ENCODE measurements at regions not wholly inside any gene's neighbourhood (a gene's known extent, or its start where the extent isn't known, plus 50 kb on each side); places are given as distances from the start of the nearest gene placed in this dataset.

DNA sequence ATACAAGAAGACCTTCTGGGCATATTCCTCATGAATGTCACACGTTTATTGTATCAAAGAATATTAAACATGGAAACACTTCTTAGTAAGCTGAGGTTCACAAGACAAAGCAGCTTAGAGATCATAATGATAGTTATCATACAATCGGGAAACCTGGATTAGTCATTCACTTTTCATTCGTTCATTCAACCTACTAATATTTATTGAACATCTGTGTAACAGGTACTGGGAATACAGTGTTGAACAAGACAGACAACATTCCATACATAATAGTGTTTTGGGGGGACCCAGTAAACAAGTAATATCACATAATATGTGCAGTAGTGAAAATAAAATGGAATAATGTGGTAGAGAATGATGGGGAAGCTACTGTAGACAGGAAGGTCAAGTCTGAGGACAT lies 100.6 kb upstream of the GRIP1 start:
- TF ChIP-seq FOXP2 (optimal IDR thresholded peaks at IDR 0.05; ENCODE audit: control extremely low read depth, extremely low read length, insufficient read depth) (no peak), POLR2AphosphoS5 (IDR thresholded peaks at IDR 0.05; ENCODE audit: borderline replicate concordance, low read depth, low read length) (no peak), EZH2 (IDR thresholded peaks at IDR 0.05) (no peak)

DNA sequence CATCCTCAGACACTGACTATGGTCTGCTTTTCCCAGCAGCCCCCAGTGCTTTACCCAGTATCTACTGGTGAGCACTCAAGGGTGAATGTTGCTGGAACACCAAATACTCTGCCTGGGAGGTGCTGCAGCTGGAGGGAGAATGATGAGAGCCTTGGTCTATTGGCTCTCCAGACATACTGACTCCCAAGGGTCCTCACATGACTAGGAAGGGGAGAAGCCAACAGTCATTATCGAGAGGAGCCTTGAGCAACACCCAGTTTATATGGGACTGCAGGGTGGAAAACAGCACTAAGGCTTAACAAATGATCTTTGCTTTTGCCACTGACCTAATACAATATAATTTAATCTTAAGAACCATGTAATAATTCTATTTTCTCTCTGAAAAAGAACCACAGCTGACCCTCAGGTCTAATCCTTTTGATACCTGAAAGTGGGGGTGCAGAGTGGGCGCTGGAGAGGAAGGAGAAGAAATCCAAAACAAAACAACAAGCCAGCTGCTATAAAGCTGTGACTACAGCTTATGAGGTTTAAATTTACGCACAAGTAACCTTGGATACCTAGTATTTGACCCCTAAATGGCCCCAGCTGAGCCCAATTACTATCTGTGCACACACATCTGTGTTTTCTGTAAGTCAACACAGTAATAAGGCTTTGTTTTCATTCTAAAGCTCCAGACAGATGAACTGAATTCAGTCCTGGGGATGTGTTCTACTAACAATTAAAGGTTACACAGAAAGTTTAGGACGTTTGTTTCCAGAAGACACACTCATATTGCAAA lies 107.8 kb upstream of the GRIP1 start:
- no peak for DNase-seq (ENCODE audit: low read depth, low spot score)
- TF ChIP-seq FOXP2 (optimal IDR thresholded peaks at IDR 0.05; ENCODE audit: control extremely low read depth, extremely low read length, insufficient read depth) (no peak), EZH2 (IDR thresholded peaks at IDR 0.05) (no peak), POLR2AphosphoS5 (IDR thresholded peaks at IDR 0.05; ENCODE audit: borderline replicate concordance, low read depth, low read length) (no peak)

More for the DNA sequence above, 100.6 kb upstream of the GRIP1 start:
- Histone ChIP-seq H3K9me3 (ENCODE audit: low read depth, low read length) (no peaks in the 10 kb centered on the region), H3K36me3 (ENCODE audit: insufficient read depth, low read length) (no peaks in the 10 kb centered on the region), H3K9ac (ENCODE audit: insufficient read length) (no peak overlapping the region), H3K4me3 (no peak overlapping the region), H3K27ac (no peak overlapping the region)
- DNase-seq (ENCODE audit: low read depth, low spot score), result no peak

DNA sequence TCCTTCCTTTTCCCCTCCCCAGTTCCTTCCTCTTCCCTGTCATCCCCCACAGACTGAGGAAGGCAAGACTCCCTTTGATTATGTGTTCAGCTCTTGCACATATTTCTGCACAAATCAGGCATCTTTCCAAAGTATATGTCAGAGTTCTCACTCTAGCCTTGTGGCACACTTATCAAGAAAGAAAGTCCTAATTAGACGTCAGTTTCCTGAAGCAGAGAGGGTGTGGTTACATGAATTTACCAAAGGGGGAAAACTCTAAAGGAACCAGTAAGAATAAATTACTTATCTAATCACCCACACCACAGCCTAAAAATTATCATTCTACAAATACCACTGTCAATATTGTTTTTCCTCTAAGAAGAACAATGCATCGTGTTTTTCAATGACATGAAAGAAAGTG lies 120.7 kb upstream of the GRIP1 start:
- H3K9me3 ChIP-seq (ENCODE audit: low read depth, low read length), result no peaks in the 10 kb centered on the region
- no peak overlapping the region for H3K27ac ChIP-seq
- TF ChIP-seq POLR2AphosphoS5 (IDR thresholded peaks at IDR 0.05; ENCODE audit: borderline replicate concordance, low read depth, low read length) (no peak), FOXP2 (optimal IDR thresholded peaks at IDR 0.05; ENCODE audit: control extremely low read depth, extremely low read length, insufficient read depth) (no peak), EZH2 (IDR thresholded peaks at IDR 0.05) (no peak)
- H3K4me3 ChIP-seq, result no peak overlapping the region
- no peak for DNase-seq (ENCODE audit: low read depth, low spot score)
- no peak overlapping the region for H3K9ac ChIP-seq (ENCODE audit: insufficient read length)
- H3K36me3 ChIP-seq (ENCODE audit: insufficient read depth, low read length), result no peaks in the 10 kb centered on the region

More for the DNA sequence above, 107.8 kb upstream of the GRIP1 start:
- no peaks in the 10 kb centered on the region for H3K9me3 ChIP-seq (ENCODE audit: low read depth, low read length)
- no peak overlapping the region for H3K9ac ChIP-seq (ENCODE audit: insufficient read length)
- H3K27ac ChIP-seq, result no peak overlapping the region
- H3K4me3 ChIP-seq, result no peak overlapping the region
- H3K36me3 ChIP-seq (ENCODE audit: insufficient read depth, low read length), result no peaks in the 10 kb centered on the region

DNA sequence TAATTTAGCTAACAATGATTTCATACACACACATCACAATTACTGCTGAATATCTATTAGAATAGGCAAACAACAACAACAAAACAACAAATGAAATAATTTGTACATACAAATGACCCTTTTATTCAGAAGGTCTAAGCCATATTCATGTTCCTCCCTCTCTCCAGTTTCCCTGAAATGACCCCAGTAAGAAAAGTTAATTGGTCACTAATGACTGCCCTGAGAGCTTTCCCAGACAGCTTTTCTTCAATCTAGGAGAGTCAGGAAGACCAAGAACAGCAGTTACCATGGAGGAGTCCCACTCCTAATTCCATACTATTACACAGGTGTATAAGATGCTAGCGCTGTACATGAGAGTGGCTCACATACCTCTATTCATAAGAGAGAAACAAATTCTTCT lies 121.2 kb upstream of the GRIP1 start:
- no peak for TF ChIP-seq FOXP2 (optimal IDR thresholded peaks at IDR 0.05; ENCODE audit: control extremely low read depth, extremely low read length, insufficient read depth)
- TF ChIP-seq POLR2AphosphoS5 (IDR thresholded peaks at IDR 0.05; ENCODE audit: borderline replicate concordance, low read depth, low read length), result no peak
- no peak for TF ChIP-seq EZH2 (IDR thresholded peaks at IDR 0.05)

DNA sequence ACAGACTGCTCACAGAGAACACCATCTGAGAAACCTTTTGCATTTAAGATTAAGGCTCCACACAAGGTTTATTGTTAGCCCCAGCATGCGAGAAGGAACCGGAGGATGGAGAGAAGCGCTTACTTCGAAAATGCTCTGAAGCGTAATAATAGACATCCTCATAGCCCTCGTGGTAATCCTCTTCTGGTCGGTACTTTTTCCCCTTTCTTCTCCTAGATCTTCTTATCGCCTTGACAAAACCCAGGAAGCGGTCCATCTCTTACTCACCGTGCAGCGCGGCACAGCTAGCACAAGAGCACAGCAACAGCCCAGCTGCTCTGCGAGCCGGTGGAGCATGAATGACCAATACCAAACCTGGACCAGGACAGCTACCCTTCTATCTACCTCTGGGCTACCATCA lies 125.1 kb upstream of the GRIP1 start:
- H3K27ac ChIP-seq, result no peak overlapping the region
- DNase-seq (ENCODE audit: low read depth, low spot score), result no peak
- no peak overlapping the region for H3K4me3 ChIP-seq
- no peaks in the 10 kb centered on the region for H3K36me3 ChIP-seq (ENCODE audit: insufficient read depth, low read length)
- TF ChIP-seq POLR2AphosphoS5 (IDR thresholded peaks at IDR 0.05; ENCODE audit: borderline replicate concordance, low read depth, low read length), result no peak
- TF ChIP-seq EZH2 (IDR thresholded peaks at IDR 0.05), result no peak
- TF ChIP-seq FOXP2 (optimal IDR thresholded peaks at IDR 0.05; ENCODE audit: control extremely low read depth, extremely low read length, insufficient read depth), result no peak
- no peak overlapping the region for H3K9ac ChIP-seq (ENCODE audit: insufficient read length)
- H3K9me3 ChIP-seq (ENCODE audit: low read depth, low read length), result no peaks in the 10 kb centered on the region

More for the DNA sequence above, 121.2 kb upstream of the GRIP1 start:
- DNase-seq (ENCODE audit: low read depth, low spot score), result no peak
- H3K4me3 ChIP-seq, result no peak overlapping the region
- no peaks in the 10 kb centered on the region for H3K36me3 ChIP-seq (ENCODE audit: insufficient read depth, low read length)
- no peak overlapping the region for H3K9ac ChIP-seq (ENCODE audit: insufficient read length)
- no peak overlapping the region for H3K27ac ChIP-seq
- no peaks in the 10 kb centered on the region for H3K9me3 ChIP-seq (ENCODE audit: low read depth, low read length)

DNA sequence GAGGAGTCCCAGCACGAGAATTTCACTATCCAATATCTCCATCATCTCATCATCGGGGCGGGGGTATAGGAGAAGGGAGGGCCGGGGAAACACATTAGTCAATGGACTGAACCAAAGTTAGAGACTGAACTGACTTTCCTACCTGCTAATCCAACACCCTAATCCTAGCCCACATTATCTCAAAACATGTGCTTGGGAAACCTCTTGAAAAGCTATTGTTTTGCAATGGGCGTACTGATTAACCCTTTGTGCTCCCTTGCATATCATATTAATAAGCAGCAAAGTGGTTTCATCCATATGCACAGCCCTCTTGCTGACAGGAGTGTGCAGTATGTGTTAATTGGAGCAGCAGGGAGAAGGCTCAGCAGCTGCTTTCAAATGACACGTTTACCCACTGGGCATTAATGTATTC lies 125.7 kb upstream of the GRIP1 start:
- H3K36me3 ChIP-seq (ENCODE audit: insufficient read depth, low read length), result no peaks in the 10 kb centered on the region
- H3K4me3 ChIP-seq, result no peak overlapping the region
- H3K9ac ChIP-seq (ENCODE audit: insufficient read length), result no peak overlapping the region
- H3K27ac ChIP-seq, result no peak overlapping the region
- H3K9me3 ChIP-seq (ENCODE audit: low read depth, low read length), result no peaks in the 10 kb centered on the region
- TF ChIP-seq POLR2AphosphoS5 (IDR thresholded peaks at IDR 0.05; ENCODE audit: borderline replicate concordance, low read depth, low read length) (no peak), FOXP2 (optimal IDR thresholded peaks at IDR 0.05; ENCODE audit: control extremely low read depth, extremely low read length, insufficient read depth) (no peak), EZH2 (IDR thresholded peaks at IDR 0.05) (no peak)
- no peak for DNase-seq (ENCODE audit: low read depth, low spot score)

DNA sequence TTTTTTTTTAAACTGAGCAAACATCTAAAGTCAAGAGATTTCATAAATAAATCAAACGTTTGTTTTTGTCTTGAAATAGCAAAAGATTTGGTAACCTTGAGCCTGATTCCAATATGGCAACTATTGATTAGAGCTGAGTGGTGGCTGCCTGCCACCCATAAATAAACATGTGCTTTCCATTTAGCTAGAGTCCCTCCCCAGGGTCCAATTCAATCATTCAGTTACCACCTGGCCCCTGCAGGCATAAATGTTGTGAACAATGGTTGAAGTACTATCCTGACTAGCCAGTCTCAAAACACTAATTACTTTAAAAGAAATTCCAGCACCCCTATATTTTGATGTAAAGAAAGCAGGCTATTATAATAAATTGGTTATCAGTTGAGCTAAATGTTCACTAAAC lies 129.7 kb upstream of the GRIP1 start:
- TF ChIP-seq EZH2 (IDR thresholded peaks at IDR 0.05) (no peak), POLR2AphosphoS5 (IDR thresholded peaks at IDR 0.05; ENCODE audit: borderline replicate concordance, low read depth, low read length) (no peak), FOXP2 (optimal IDR thresholded peaks at IDR 0.05; ENCODE audit: control extremely low read depth, extremely low read length, insufficient read depth) (no peak)
- no peak overlapping the region for H3K27ac ChIP-seq
- no peak for DNase-seq (ENCODE audit: low read depth, low spot score)
- no peak overlapping the region for H3K4me3 ChIP-seq
- no peak overlapping the region for H3K9ac ChIP-seq (ENCODE audit: insufficient read length)
- H3K36me3 ChIP-seq (ENCODE audit: insufficient read depth, low read length), result no peaks in the 10 kb centered on the region
- no peaks in the 10 kb centered on the region for H3K9me3 ChIP-seq (ENCODE audit: low read depth, low read length)

DNA sequence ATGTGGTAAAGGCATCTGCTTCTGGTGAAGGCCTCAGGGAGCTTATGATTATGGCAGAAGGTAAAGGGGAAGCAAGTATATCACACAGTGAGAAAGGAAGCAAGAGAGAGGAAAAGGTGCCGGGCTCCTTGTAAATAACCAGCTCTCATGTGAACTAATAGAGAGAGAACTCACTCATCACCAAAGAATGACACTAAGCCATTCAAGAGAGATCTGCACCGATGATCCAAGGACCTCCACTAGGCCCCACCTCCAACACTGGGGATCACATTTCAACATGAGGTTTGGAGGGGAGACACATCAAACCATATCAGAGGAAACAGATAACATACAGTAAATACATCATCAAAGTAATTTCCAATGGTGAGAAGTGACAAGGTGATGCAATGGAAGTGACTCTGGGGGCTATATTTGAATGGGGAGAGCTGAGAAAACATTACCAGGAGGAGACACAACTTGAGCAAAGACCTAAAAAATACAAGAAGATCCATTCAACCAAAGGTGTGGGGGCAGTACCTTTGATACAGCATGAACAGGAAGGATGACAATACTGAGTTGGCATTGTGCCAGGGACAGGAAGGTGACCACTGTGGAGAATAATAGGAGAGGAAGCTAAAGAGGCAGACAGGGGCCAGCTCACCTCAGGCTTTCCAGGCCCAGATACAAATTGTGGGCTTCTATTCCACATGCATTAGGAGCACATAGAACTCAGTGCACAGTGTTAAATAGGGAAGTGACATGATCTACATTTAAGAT lies 134.4 kb upstream of the GRIP1 start:
- TF ChIP-seq FOXP2 (optimal IDR thresholded peaks at IDR 0.05; ENCODE audit: control extremely low read depth, extremely low read length, insufficient read depth), result no peak
- TF ChIP-seq POLR2AphosphoS5 (IDR thresholded peaks at IDR 0.05; ENCODE audit: borderline replicate concordance, low read depth, low read length), result no peak
- TF ChIP-seq EZH2 (IDR thresholded peaks at IDR 0.05), result no peak
- Histone ChIP-seq H3K9ac (ENCODE audit: insufficient read length) (no peak overlapping the region), H3K36me3 (ENCODE audit: insufficient read depth, low read length) (no peaks in the 10 kb centered on the region), H3K9me3 (ENCODE audit: low read depth, low read length) (no peaks in the 10 kb centered on the region), H3K27ac (no peak overlapping the region), H3K4me3 (no peak overlapping the region)
- no peak for DNase-seq (ENCODE audit: low read depth, low spot score)

All from SK-N-MC (cell line).